ENCODE measurements at regions not wholly inside any gene's neighbourhood (a gene's known extent, or its start where the extent isn't known, plus 50 kb on each side); places are given as distances from the start of the nearest gene placed in this dataset.

DNA sequence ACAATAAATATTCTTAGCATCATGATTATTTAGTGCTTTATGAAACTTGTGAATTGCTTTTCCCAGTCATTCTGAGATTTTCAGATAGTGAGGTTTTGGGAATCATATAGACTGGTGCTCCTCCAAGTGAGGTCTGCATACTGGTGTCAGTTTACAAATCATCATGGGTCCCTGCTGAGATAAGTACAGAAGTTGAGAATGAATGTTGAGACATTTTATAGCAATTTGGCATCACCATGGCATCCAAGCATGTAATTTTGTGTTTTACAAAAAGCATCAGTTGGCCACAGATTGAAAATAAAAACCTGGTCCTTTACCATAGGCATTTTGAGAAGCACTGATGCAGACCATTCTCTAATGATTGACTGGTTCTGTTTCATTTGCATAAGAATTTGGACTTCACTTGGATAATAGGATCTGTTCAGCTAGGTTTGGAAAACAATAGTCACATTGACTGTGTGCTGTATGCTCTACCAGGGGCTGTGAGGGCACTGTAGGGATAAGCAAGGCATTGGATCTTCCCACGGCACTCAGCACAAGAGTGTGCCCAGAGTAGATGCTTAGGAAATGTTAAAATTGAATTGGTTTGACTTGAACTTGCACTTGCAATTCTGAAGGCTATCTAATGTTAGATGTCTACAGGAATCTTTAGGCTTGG, 79.0 kb upstream of the JUN start:
- Mint-ChIP-seq H3K4me1 (ENCODE audit: unreplicated experiment) (peaks cover 3% of the 10 kb centered on the region), H3K27ac (ENCODE audit: unreplicated experiment) (no peak overlapping the region), H3K4me3 (ENCODE audit: unreplicated experiment) (no peak overlapping the region), H3K9me3 (ENCODE audit: unreplicated experiment) (no peaks in the 10 kb centered on the region), H3K36me3 (ENCODE audit: unreplicated experiment) (no peaks in the 10 kb centered on the region), H3K27me3 (ENCODE audit: unreplicated experiment) (peaks cover 3% of the 10 kb centered on the region)
- TF ChIP-seq, protein P1, sequence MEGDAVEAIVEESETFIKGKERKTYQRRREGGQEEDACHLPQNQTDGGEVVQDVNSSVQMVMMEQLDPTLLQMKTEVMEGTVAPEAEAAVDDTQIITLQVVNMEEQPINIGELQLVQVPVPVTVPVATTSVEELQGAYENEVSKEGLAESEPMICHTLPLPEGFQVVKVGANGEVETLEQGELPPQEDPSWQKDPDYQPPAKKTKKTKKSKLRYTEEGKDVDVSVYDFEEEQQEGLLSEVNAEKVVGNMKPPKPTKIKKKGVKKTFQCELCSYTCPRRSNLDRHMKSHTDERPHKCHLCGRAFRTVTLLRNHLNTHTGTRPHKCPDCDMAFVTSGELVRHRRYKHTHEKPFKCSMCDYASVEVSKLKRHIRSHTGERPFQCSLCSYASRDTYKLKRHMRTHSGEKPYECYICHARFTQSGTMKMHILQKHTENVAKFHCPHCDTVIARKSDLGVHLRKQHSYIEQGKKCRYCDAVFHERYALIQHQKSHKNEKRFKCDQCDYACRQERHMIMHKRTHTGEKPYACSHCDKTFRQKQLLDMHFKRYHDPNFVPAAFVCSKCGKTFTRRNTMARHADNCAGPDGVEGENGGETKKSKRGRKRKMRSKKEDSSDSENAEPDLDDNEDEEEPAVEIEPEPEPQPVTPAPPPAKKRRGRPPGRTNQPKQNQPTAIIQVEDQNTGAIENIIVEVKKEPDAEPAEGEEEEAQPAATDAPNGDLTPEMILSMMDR (IDR thresholded peaks at IDR 0.05): no peak
- DNase-seq (ENCODE audit: extremely low spot score, unreplicated experiment): no peak

DNA sequence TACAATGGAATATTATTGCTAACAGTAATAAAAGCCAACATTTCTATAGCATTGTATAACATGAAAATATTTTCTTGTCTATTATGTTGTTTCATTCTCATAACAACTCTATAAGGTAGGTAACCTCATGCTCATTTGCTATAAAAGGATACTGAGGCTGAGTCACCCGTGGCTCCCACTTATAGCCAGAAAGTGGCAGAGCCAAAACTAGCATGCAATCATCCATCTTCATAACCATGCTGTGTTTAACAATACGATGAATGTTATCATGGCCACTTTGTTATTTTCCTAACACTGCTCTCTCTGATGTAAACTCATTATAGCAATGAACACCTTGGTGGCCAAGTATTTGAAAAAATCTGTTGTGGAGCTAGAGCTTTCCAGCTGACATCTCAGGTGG, 80.8 kb upstream of the JUN start:
- TF ChIP-seq, protein P1 (IDR thresholded peaks at IDR 0.05): no peak
- H3K4me1 Mint-ChIP-seq (ENCODE audit: unreplicated experiment): peaks cover 3% of the 10 kb centered on the region
- H3K36me3 Mint-ChIP-seq (ENCODE audit: unreplicated experiment): no peaks in the 10 kb centered on the region
- no peak overlapping the region for H3K27ac Mint-ChIP-seq (ENCODE audit: unreplicated experiment)
- H3K4me3 Mint-ChIP-seq (ENCODE audit: unreplicated experiment): no peak overlapping the region
- H3K9me3 Mint-ChIP-seq (ENCODE audit: unreplicated experiment): no peaks in the 10 kb centered on the region
- no peak for DNase-seq (ENCODE audit: extremely low spot score, unreplicated experiment)
- H3K27me3 Mint-ChIP-seq (ENCODE audit: unreplicated experiment): peaks cover 2% of the 10 kb centered on the region

DNA sequence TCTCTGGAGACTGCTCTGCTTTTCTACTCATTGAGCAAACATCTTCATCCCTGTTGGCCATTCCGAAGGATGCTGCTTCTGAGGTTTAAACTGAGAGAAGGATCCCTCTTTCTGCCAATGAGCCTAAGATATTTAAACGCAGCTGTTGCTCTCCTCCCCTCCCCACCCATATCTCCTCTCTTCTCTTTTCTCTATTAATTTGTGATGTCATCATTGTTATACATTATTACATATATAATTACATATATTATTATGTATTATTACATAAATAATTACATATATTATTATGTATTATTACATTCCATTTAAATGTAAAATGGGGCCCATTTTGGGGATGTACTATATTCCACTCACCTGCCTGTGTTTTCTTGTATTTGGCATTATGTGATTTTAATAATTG, 82.7 kb upstream of the JUN start:
- Mint-ChIP-seq H3K27me3 (ENCODE audit: unreplicated experiment) (no peaks in the 10 kb centered on the region), H3K4me3 (ENCODE audit: unreplicated experiment) (no peak overlapping the region), H3K4me1 (ENCODE audit: unreplicated experiment) (peaks cover 8% of the 10 kb centered on the region), H3K36me3 (ENCODE audit: unreplicated experiment) (peaks cover 2% of the 10 kb centered on the region), H3K9me3 (ENCODE audit: unreplicated experiment) (no peaks in the 10 kb centered on the region), H3K27ac (ENCODE audit: unreplicated experiment) (no peak overlapping the region)
- DNase-seq (ENCODE audit: extremely low spot score, unreplicated experiment): no peak
- TF ChIP-seq, protein P1 (IDR thresholded peaks at IDR 0.05): no peak

DNA sequence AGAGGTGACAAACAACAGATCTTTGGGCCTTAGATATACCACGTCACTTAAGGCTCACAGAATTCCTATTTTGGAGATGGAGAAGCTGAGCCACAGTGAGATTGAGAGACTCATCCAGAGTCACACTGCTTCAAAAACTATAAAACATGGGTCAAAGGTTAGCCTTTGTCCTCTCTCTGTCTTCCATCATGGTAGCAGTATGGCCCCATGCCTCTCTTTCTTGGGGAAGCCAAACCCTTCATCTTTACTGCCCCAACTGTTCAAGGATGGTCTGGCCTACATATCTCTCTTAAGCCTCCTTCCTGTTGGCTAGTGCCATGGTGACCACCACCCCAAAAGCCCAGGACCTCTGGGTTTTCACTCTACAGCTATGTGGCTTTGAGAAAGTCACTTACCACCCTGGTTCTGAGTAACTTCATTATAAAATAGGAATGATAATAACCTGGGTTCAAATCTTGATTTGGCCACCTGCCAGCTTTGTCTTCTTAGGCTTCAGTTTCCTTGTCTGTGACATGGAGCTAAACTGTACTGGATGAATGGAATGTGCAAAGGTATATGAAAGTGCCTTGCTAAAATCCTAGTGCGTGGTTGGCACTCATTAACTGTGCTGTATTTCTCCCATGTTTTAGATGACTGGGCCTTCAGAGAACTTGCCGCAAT, 85.9 kb upstream of the JUN start:
- Mint-ChIP-seq H3K27ac (ENCODE audit: unreplicated experiment) (no peak overlapping the region), H3K4me1 (ENCODE audit: unreplicated experiment) (peaks cover 6% of the 10 kb centered on the region), H3K9me3 (ENCODE audit: unreplicated experiment) (no peaks in the 10 kb centered on the region), H3K36me3 (ENCODE audit: unreplicated experiment) (peaks cover 5% of the 10 kb centered on the region), H3K27me3 (ENCODE audit: unreplicated experiment) (no peaks in the 10 kb centered on the region), H3K4me3 (ENCODE audit: unreplicated experiment) (no peak overlapping the region)
- TF ChIP-seq, protein P1 (IDR thresholded peaks at IDR 0.05): no peak
- no peak for DNase-seq (ENCODE audit: extremely low spot score, unreplicated experiment)

DNA sequence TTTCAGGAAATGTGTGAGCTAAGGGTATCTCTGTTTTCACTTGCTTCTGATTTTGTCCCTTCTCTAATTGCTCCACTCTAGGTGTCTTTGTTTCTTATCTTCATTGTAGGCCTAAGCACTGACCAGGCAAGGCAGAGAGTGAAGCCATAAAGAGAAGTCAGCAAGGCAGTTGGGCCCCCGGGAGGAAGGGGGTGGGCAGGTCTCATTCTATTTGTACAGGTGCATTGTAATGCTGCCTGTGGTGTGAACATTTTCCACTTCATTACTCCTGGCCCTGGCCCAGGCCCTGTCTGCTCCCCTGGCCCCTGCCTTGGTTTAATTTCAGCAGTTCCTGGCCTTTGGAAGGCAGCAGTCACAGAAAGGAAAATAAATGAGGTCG, 86.4 kb upstream of the JUN start:
- H3K4me3 Mint-ChIP-seq (ENCODE audit: unreplicated experiment): no peak overlapping the region
- TF ChIP-seq, protein P1 (IDR thresholded peaks at IDR 0.05): no peak
- peaks cover 5% of the 10 kb centered on the region for H3K36me3 Mint-ChIP-seq (ENCODE audit: unreplicated experiment)
- H3K27ac Mint-ChIP-seq (ENCODE audit: unreplicated experiment): no peak overlapping the region
- DNase-seq (ENCODE audit: extremely low spot score, unreplicated experiment): no peak
- no peaks in the 10 kb centered on the region for H3K9me3 Mint-ChIP-seq (ENCODE audit: unreplicated experiment)
- H3K4me1 Mint-ChIP-seq (ENCODE audit: unreplicated experiment): peaks cover 10% of the 10 kb centered on the region
- no peaks in the 10 kb centered on the region for H3K27me3 Mint-ChIP-seq (ENCODE audit: unreplicated experiment)

Data from osteocyte (in vitro differentiated cells).